ENCODE measurements at regions not wholly inside any gene's neighbourhood (a gene's known extent, or its start where the extent isn't known, plus 50 kb on each side); places are given as distances from the start of the nearest gene placed in this dataset.

GRCh38 chr3:194031867-194032635 lies 103.9 kb upstream of the HES1 start:
- dilution Hi-C loops (cut with MboI; ENCODE audit: extremely low pct_ligation_motif_present, low sequenced_read_pairs), result no loop called here
- H3K9ac ChIP-seq (ENCODE audit: control insufficient read depth, extremely low read depth, insufficient read depth, low read length), result no peak overlapping the region
- no peaks in the 10 kb centered on the region for H3K9me1 ChIP-seq (ENCODE audit: control insufficient read depth, extremely low read depth, insufficient read depth, low read length)
- H3K4me2 ChIP-seq (ENCODE audit: control insufficient read depth, extremely low read depth, insufficient read depth, low read depth, low read length), result no peak overlapping the region
- no peaks in the 10 kb centered on the region for H3K9me3 ChIP-seq (ENCODE audit: control insufficient read depth, low read depth, low read length)
- H2AFZ ChIP-seq (ENCODE audit: control insufficient read depth, low read length), result no peak overlapping the region
- no peaks in the 10 kb centered on the region for H3K4me1 ChIP-seq (ENCODE audit: control insufficient read depth, extremely low read depth, insufficient read depth, low read length)
- no peak for TF ChIP-seq EZH2 (IDR thresholded peaks at IDR 0.05; ENCODE audit: low read length)
- TF ChIP-seq CTCF (optimal IDR thresholded peaks at IDR 0.05 in 1 of 3, IDR thresholded peaks at IDR 0.05 in 1 of 3, conservative IDR thresholded peaks at IDR 0.05 in 1 of 3; ENCODE audit: extremely low read depth in 1 of 3, insufficient read depth in 2 of 3, low read length in 3 of 3), result no peak
- H3K4me3 ChIP-seq (ENCODE audit: control insufficient read depth in 2 of 3, extremely low read depth in 1 of 3, insufficient read depth in 2 of 3, low read depth in 1 of 3, low read length in 3 of 3), result no peak overlapping the region
- H3K27ac ChIP-seq (ENCODE audit: control insufficient read depth, insufficient read depth, low read length), result no peak overlapping the region
- DNase-seq (ENCODE audit: low read depth, low spot score) (no peak), FAIRE-seq (no peak)
- no peaks in the 10 kb centered on the region for H4K20me1 ChIP-seq (ENCODE audit: control insufficient read depth, extremely low read depth, insufficient read depth, low read length)
- no peaks in the 10 kb centered on the region for H3K36me3 ChIP-seq (ENCODE audit: control insufficient read depth in 2 of 2, extremely low read depth in 1 of 2, insufficient read depth in 2 of 2, low read length in 2 of 2)
- peaks cover 14% of the 10 kb centered on the region for H3K27me3 ChIP-seq (ENCODE audit: control insufficient read depth, extremely low read depth, insufficient read depth, low read length)
- no peaks in the 10 kb centered on the region for H3K79me2 ChIP-seq (ENCODE audit: control insufficient read depth, insufficient read depth, low read length)

GRCh38 chr3:194032828-194033435 lies 103.0 kb upstream of the HES1 start:
- Histone ChIP-seq H3K27me3 (ENCODE audit: control insufficient read depth, extremely low read depth, insufficient read depth, low read length) (peaks cover 14% of the 10 kb centered on the region), H4K20me1 (ENCODE audit: control insufficient read depth, extremely low read depth, insufficient read depth, low read length) (no peaks in the 10 kb centered on the region), H3K9me1 (ENCODE audit: control insufficient read depth, extremely low read depth, insufficient read depth, low read length) (no peaks in the 10 kb centered on the region), H3K9me3 (ENCODE audit: control insufficient read depth, low read depth, low read length) (no peaks in the 10 kb centered on the region), H3K4me2 (ENCODE audit: control insufficient read depth, extremely low read depth, insufficient read depth, low read depth, low read length) (no peak overlapping the region), H3K9ac (ENCODE audit: control insufficient read depth, extremely low read depth, insufficient read depth, low read length) (no peak overlapping the region), H3K4me3 (ENCODE audit: control insufficient read depth in 2 of 3, extremely low read depth in 1 of 3, insufficient read depth in 2 of 3, low read depth in 1 of 3, low read length in 3 of 3) (no peak overlapping the region), H2AFZ (ENCODE audit: control insufficient read depth, low read length) (no peak overlapping the region), H3K36me3 (ENCODE audit: control insufficient read depth in 2 of 2, extremely low read depth in 1 of 2, insufficient read depth in 2 of 2, low read length in 2 of 2) (no peaks in the 10 kb centered on the region), H3K27ac (ENCODE audit: control insufficient read depth, insufficient read depth, low read length) (no peak overlapping the region), H3K4me1 (ENCODE audit: control insufficient read depth, extremely low read depth, insufficient read depth, low read length) (no peaks in the 10 kb centered on the region), H3K79me2 (ENCODE audit: control insufficient read depth, insufficient read depth, low read length) (no peaks in the 10 kb centered on the region)
- TF ChIP-seq EZH2 (IDR thresholded peaks at IDR 0.05; ENCODE audit: low read length), result no peak
- no peak for TF ChIP-seq CTCF (optimal IDR thresholded peaks at IDR 0.05 in 1 of 3, IDR thresholded peaks at IDR 0.05 in 1 of 3, conservative IDR thresholded peaks at IDR 0.05 in 1 of 3; ENCODE audit: extremely low read depth in 1 of 3, insufficient read depth in 2 of 3, low read length in 3 of 3)
- FAIRE-seq, result no peak
- no peak for DNase-seq (ENCODE audit: low read depth, low spot score)
- dilution Hi-C loops (cut with MboI; ENCODE audit: extremely low pct_ligation_motif_present, low sequenced_read_pairs), result no loop called here

Measured in keratinocyte (primary cell).